Fibroblast of villous mesenchyme (primary cell): ENCODE measurements at regions not wholly inside any gene's neighbourhood (a gene's known extent, or its start where the extent isn't known, plus 50 kb on each side); places are given as distances from the start of the nearest gene placed in this dataset.
"Not testable (repeated sequence)": the region's sequence is repeated elsewhere in the genome, so short reads cannot be mapped to it uniquely, and the experiment has no call there.

Source experiments
- DNase-seq: peaks from one replicate; pipeline ENCODE4 v3.0.0-alpha.2; 2010; ENCODE audit warnings: low read depth
- H3K4me3 ChIP-seq: 2 replicates; pipeline ENCODE4 v1.5.1; 2011; ENCODE audit warnings: low read depth, mild to moderate bottlenecking, low read length
- CTCF ChIP-seq: IDR thresholded peaks from 2 replicates; pipeline ENCODE4 v1.5.1; 2012; ENCODE audit warnings: low read depth, mild to moderate bottlenecking, low read length; ENCODE audit not compliant: insufficient read depth

GRCh38 chr4:38529189-38530115 lies 134.5 kb upstream of the KLF3 start:
- TF ChIP-seq CTCF = no peak
- no peak for DNase-seq
- no peak overlapping the region for H3K4me3 ChIP-seq

GRCh38 chr4:38530486-38530885 lies 133.5 kb upstream of the KLF3 start:
- DNase-seq = no peak
- no peak overlapping the region for H3K4me3 ChIP-seq
- no peak for TF ChIP-seq CTCF

- H3K4me3 ChIP-seq = no peak overlapping the region
- DNase-seq = peak; percentile 4
- TF ChIP-seq CTCF = no peak
Observed at GRCh38 chr4:38531141-38531727, 132.8 kb upstream of the KLF3 start.

- no peak for DNase-seq
- TF ChIP-seq CTCF = no peak
- no peak overlapping the region for H3K4me3 ChIP-seq
Observed at GRCh38 chr4:38532908-38533499, 131.0 kb upstream of the KLF3 start.

GRCh38 chr4:38534344-38535045 lies 129.5 kb upstream of the KLF3 start:
- TF ChIP-seq CTCF = no peak
- DNase-seq = no peak
- no peak overlapping the region for H3K4me3 ChIP-seq

GRCh38 chr4:38535071-38535470 lies 128.9 kb upstream of the KLF3 start:
- not testable (repeated sequence) for H3K4me3 ChIP-seq, DNase-seq

GRCh38 chr4:38535717-38536116 lies 128.3 kb upstream of the KLF3 start:
- no peak for TF ChIP-seq CTCF
- no peak overlapping the region for H3K4me3 ChIP-seq
- DNase-seq = no peak
